Brain microvascular endothelial cell (primary cell): ENCODE measurements at regions not wholly inside any gene's neighbourhood (a gene's known extent, or its start where the extent isn't known, plus 50 kb on each side); places are given as distances from the start of the nearest gene placed in this dataset.

Experiments
- DNase-seq: peaks from one replicate; pipeline ENCODE4 v3.0.0-alpha.2; 2020
- H3K27ac ChIP-seq: fragments of 250-450 bp; sonication (Bioruptor Pico); 2 replicates; pipeline ENCODE4 v1.5.1; 2020; ENCODE audit warnings: mild to moderate bottlenecking, moderate library complexity
- H3K27me3 ChIP-seq: fragments of 250-450 bp; sonication (Bioruptor Pico); replicated peaks from 2 replicates; pipeline ENCODE4 v1.5.1; 2020; ENCODE audit warnings: mild to moderate bottlenecking
- H3K36me3 ChIP-seq: fragments of 250-450 bp; sonication (Bioruptor Pico); replicated peaks from 2 replicates; pipeline ENCODE4 v1.5.1; 2020; ENCODE audit warnings: mild to moderate bottlenecking
- H3K4me3 ChIP-seq: 2 replicates; pipeline ENCODE4 v1.5.1; 2011; ENCODE audit warnings: low read depth, mild to moderate bottlenecking, control low read depth, low read length, moderate library complexity
- CTCF ChIP-seq: IDR thresholded peaks from 2 replicates; pipeline ENCODE4 v1.5.1; 2011; ENCODE audit warnings: low read depth, mild to moderate bottlenecking, moderate library complexity, low read length, control low read depth, inconsistent platforms; ENCODE audit errors: missing control alignments
- in situ Hi-C: cut with HindIII; loops from 2 replicates; pipeline ENCODE4 v1.10.0; 2017; ENCODE audit warnings: low sequenced_read_pairs, low pct_ligation_motif_present

- no peak overlapping the region for H3K27ac ChIP-seq
- no peaks in the 10 kb centered on the region for H3K36me3 ChIP-seq
- no peak overlapping the region for H3K4me3 ChIP-seq
- no peak for TF ChIP-seq CTCF
- in situ Hi-C loops: no loop called here
- no peaks in the 10 kb centered on the region for H3K27me3 ChIP-seq
- no peak for DNase-seq
Measured at GRCh38 chr10:3648576-3648975, 136.4 kb downstream of the KLF6 start.

GRCh38 chr10:3648170-3648569 is 136.8 kb downstream of the KLF6 start:
- Histone ChIP-seq H3K27ac (no peak overlapping the region), H3K27me3 (no peaks in the 10 kb centered on the region), H3K4me3 (no peak overlapping the region), H3K36me3 (no peaks in the 10 kb centered on the region)
- TF ChIP-seq CTCF: no peak
- DNase-seq: no peak
- in situ Hi-C loops: no loop called here

- Histone ChIP-seq H3K36me3 (no peaks in the 10 kb centered on the region), H3K27ac (no peak overlapping the region), H3K4me3 (no peak overlapping the region), H3K27me3 (no peaks in the 10 kb centered on the region)
- TF ChIP-seq CTCF: no peak
- in situ Hi-C loops: no loop called here
- no peak for DNase-seq
Measured at GRCh38 chr10:3647074-3647473, 137.9 kb downstream of the KLF6 start.

GRCh38 chr10:3645406-3645805 is 139.6 kb downstream of the KLF6 start:
- in situ Hi-C loops: no loop called here
- H3K4me3 ChIP-seq: no peak overlapping the region
- H3K36me3 ChIP-seq: no peaks in the 10 kb centered on the region
- no peak for DNase-seq
- H3K27ac ChIP-seq: no peak overlapping the region
- TF ChIP-seq CTCF: no peak
- no peaks in the 10 kb centered on the region for H3K27me3 ChIP-seq

GRCh38 chr10:3640816-3641215 is 144.2 kb downstream of the KLF6 start:
- no peak overlapping the region for H3K27ac ChIP-seq
- H3K36me3 ChIP-seq: no peaks in the 10 kb centered on the region
- in situ Hi-C loops: no loop called here
- DNase-seq: no peak
- no peak for TF ChIP-seq CTCF
- H3K27me3 ChIP-seq: no peaks in the 10 kb centered on the region
- no peak overlapping the region for H3K4me3 ChIP-seq

GRCh38 chr10:3639546-3639945 is 145.5 kb downstream of the KLF6 start:
- Histone ChIP-seq H3K36me3 (no peaks in the 10 kb centered on the region), H3K27ac (no peak overlapping the region), H3K27me3 (no peaks in the 10 kb centered on the region), H3K4me3 (no peak overlapping the region)
- TF ChIP-seq CTCF: no peak
- in situ Hi-C loops: no loop called here
- no peak for DNase-seq
